HG03060 (cell line): ENCODE measurements at regions not wholly inside any gene's neighbourhood (a gene's known extent, or its start where the extent isn't known, plus 50 kb on each side); places are given as distances from the start of the nearest gene placed in this dataset.

Experiments used
- ATAC-seq: cut with Tn5 transposase; IDR thresholded peaks from one replicate; pipeline ENCODE4 v1.9.1; 2021; ENCODE audit warnings: low read depth, moderate number of reproducible peaks; ENCODE audit not compliant: unreplicated experiment

- ATAC-seq, result no peak
Measured at GRCh38 chr6:164856138-164856537, 453.3 kb downstream of the C6orf118 start.

GRCh38 chr6:164855281-164855680 is 454.1 kb downstream of the C6orf118 start:
- ATAC-seq, result no peak

- ATAC-seq, result no peak
Measured at GRCh38 chr6:164854526-164854925, 454.9 kb downstream of the C6orf118 start.

- ATAC-seq, result no peak
Measured at GRCh38 chr6:164845773-164846172, 463.6 kb downstream of the C6orf118 start.

GRCh38 chr6:164842085-164842484 is 467.3 kb downstream of the C6orf118 start:
- no peak for ATAC-seq

- ATAC-seq, result no peak
Measured at GRCh38 chr6:164838068-164838615, 471.3 kb downstream of the C6orf118 start.

- no peak for ATAC-seq
Measured at GRCh38 chr6:164836486-164836885, 472.9 kb downstream of the C6orf118 start.

GRCh38 chr6:164832410-164832809 is 477.0 kb downstream of the C6orf118 start:
- ATAC-seq, result no peak

- no peak for ATAC-seq
Measured at GRCh38 chr6:164827537-164827936, 481.9 kb downstream of the C6orf118 start.

- no peak for ATAC-seq
Measured at GRCh38 chr6:164826831-164827468, 482.5 kb downstream of the C6orf118 start.

GRCh38 chr6:164825386-164825785 is 484.0 kb downstream of the C6orf118 start:
- no peak for ATAC-seq

- no peak for ATAC-seq
Measured at GRCh38 chr6:164817662-164818061, 491.7 kb downstream of the C6orf118 start.

- ATAC-seq, result no peak
Measured at GRCh38 chr6:164812706-164813105, 496.7 kb downstream of the C6orf118 start.

- ATAC-seq, result no peak
Measured at GRCh38 chr6:164807125-164807524, 502.3 kb downstream of the C6orf118 start.

GRCh38 chr6:164795056-164795815 is 514.2 kb downstream of the C6orf118 start:
- ATAC-seq, result no peak

GRCh38 chr6:164792666-164793065 is 516.7 kb downstream of the C6orf118 start:
- no peak for ATAC-seq

GRCh38 chr6:164791498-164791897 is 517.9 kb downstream of the C6orf118 start:
- ATAC-seq, result no peak

GRCh38 chr6:164763788-164764187 is 545.6 kb downstream of the C6orf118 start:
- no peak for ATAC-seq

- ATAC-seq, result no peak
Measured at GRCh38 chr6:164757451-164757850, 552.0 kb downstream of the C6orf118 start.

- ATAC-seq, result no peak
Measured at GRCh38 chr6:164756723-164757122, 552.7 kb downstream of the C6orf118 start.

- ATAC-seq, result no peak
Measured at GRCh38 chr6:164756142-164756541, 553.3 kb downstream of the C6orf118 start.

- ATAC-seq, result no peak
Measured at GRCh38 chr6:164753517-164753916, 555.9 kb downstream of the C6orf118 start.
